ENCODE measurements at regions not wholly inside any gene's neighbourhood (a gene's known extent, or its start where the extent isn't known, plus 50 kb on each side); places are given as distances from the start of the nearest gene placed in this dataset.

DNA sequence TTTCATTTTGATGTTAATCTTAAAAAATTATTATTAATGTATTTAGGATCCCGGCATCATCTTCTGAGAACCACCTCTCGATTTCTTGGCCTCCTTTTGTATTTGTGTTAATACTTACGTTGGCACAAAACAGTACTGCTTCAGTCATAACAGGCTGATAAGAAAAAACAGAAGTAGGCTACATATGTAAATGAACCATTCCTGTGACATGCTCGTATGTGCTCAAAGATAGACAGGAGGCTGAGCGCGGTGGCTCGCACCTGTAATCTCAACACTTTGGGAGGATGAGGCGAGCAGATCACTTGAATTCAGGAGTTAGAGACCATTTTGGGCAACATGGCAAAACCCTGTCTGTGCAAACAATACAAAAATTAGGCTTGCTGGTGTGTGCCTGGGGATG lies 109.4 kb upstream of the H2AZ1 start:
- no peak for DNase-seq
- Histone ChIP-seq H3K9me3 (no peaks in the 10 kb centered on the region), H3K4me3 (no peak overlapping the region), H3K36me3 (replicated peaks in 1 of 2; ENCODE audit: insufficient read depth in 1 of 2, low read depth in 2 of 2) (no peaks in the 10 kb centered on the region), H3K27ac (no peak overlapping the region), H3K4me1 (no peaks in the 10 kb centered on the region), H3K27me3 (no peaks in the 10 kb centered on the region)
- no peak for ATAC-seq
- WGBS, 2 donors, result 83 to 89% methylated on average over 8 of the region's 8 CpGs
- intact Hi-C loops (cut with DNase I), result no loop called here
- TF ChIP-seq, protein P1, sequence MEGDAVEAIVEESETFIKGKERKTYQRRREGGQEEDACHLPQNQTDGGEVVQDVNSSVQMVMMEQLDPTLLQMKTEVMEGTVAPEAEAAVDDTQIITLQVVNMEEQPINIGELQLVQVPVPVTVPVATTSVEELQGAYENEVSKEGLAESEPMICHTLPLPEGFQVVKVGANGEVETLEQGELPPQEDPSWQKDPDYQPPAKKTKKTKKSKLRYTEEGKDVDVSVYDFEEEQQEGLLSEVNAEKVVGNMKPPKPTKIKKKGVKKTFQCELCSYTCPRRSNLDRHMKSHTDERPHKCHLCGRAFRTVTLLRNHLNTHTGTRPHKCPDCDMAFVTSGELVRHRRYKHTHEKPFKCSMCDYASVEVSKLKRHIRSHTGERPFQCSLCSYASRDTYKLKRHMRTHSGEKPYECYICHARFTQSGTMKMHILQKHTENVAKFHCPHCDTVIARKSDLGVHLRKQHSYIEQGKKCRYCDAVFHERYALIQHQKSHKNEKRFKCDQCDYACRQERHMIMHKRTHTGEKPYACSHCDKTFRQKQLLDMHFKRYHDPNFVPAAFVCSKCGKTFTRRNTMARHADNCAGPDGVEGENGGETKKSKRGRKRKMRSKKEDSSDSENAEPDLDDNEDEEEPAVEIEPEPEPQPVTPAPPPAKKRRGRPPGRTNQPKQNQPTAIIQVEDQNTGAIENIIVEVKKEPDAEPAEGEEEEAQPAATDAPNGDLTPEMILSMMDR (IDR thresholded peaks at IDR 0.05), result no peak
- TF ChIP-seq POLR2A (IDR thresholded peaks at IDR 0.05), result no peak

GRCh38 chr4:100056701-100057100 lies 106.6 kb upstream of the H2AZ1 start:
- Histone ChIP-seq H3K9me3 (no peaks in the 10 kb centered on the region), H3K4me1 (no peaks in the 10 kb centered on the region), H3K27ac (no peak overlapping the region), H3K36me3 (replicated peaks in 1 of 2; ENCODE audit: insufficient read depth in 1 of 2, low read depth in 2 of 2) (no peaks in the 10 kb centered on the region), H3K27me3 (no peaks in the 10 kb centered on the region), H3K4me3 (no peak overlapping the region)
- no peak for DNase-seq
- intact Hi-C loops (cut with DNase I), result no loop called here
- 62 to 73% methylated on average over 3 of the region's 3 CpGs for WGBS, 2 donors
- TF ChIP-seq POLR2A (IDR thresholded peaks at IDR 0.05), result no peak
- TF ChIP-seq, protein P1 (IDR thresholded peaks at IDR 0.05), result no peak
- no peak for ATAC-seq

GRCh38 chr4:100054071-100054470 lies 104.0 kb upstream of the H2AZ1 start:
- no peaks in the 10 kb centered on the region for H3K4me1 ChIP-seq
- 65 to 73% methylated on average over 3 of the region's 3 CpGs for WGBS, 2 donors
- TF ChIP-seq POLR2A (IDR thresholded peaks at IDR 0.05), result no peak
- TF ChIP-seq, protein P1 (IDR thresholded peaks at IDR 0.05), result no peak
- no peak for ATAC-seq
- intact Hi-C loops (cut with DNase I), result no loop called here
- no peaks in the 10 kb centered on the region for H3K27me3 ChIP-seq
- no peaks in the 10 kb centered on the region for H3K9me3 ChIP-seq
- no peak for DNase-seq
- no peaks in the 10 kb centered on the region for H3K36me3 ChIP-seq (replicated peaks in 1 of 2; ENCODE audit: insufficient read depth in 1 of 2, low read depth in 2 of 2)
- H3K4me3 ChIP-seq, result no peak overlapping the region
- H3K27ac ChIP-seq, result no peak overlapping the region

GRCh38 chr4:100049872-100050271 lies 99.8 kb upstream of the H2AZ1 start:
- H3K4me3 ChIP-seq, result no peak overlapping the region

DNA sequence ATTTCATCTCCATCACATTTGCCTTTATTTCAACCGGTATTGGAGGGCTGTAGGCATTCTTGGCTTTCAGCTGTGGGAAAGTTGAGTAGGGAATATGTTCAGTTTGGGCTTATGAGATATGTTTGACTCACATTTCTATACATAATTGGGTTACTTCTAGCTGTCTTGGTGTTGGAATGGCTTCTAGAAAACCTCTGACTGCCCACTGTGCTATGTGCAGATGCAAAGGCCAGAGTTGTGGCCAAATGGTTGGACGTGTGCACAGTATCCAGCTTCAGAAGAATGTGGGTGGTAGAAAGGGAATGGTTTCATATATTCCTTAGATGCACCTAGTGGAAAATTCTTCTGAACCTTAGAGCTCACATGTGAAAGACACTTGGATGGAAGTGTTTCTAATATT lies 92.6 kb upstream of the H2AZ1 start:
- ATAC-seq, result no peak
- no peak for TF ChIP-seq POLR2A (IDR thresholded peaks at IDR 0.05)
- DNase-seq, result no peak
- H3K4me3 ChIP-seq, result no peak overlapping the region
- H3K9me3 ChIP-seq, result no peaks in the 10 kb centered on the region
- WGBS, 2 donors, result 55 to 64% methylated on average over 2 of the region's 2 CpGs
- intact Hi-C loops (cut with DNase I), result no loop called here
- no peaks in the 10 kb centered on the region for H3K4me1 ChIP-seq
- no peak overlapping the region for H3K27ac ChIP-seq
- H3K27me3 ChIP-seq, result no peaks in the 10 kb centered on the region
- H3K36me3 ChIP-seq (replicated peaks in 1 of 2; ENCODE audit: insufficient read depth in 1 of 2, low read depth in 2 of 2), result no peaks in the 10 kb centered on the region

More at GRCh38 chr4:100049872-100050271, 99.8 kb upstream of the H2AZ1 start:
- intact Hi-C loops (cut with DNase I), result no loop called here
- H3K9me3 ChIP-seq, result no peaks in the 10 kb centered on the region
- no peak for DNase-seq
- H3K36me3 ChIP-seq (replicated peaks in 1 of 2; ENCODE audit: insufficient read depth in 1 of 2, low read depth in 2 of 2), result no peaks in the 10 kb centered on the region
- H3K27me3 ChIP-seq, result no peaks in the 10 kb centered on the region
- no peak overlapping the region for H3K27ac ChIP-seq
- TF ChIP-seq POLR2A (IDR thresholded peaks at IDR 0.05), result no peak
- TF ChIP-seq, protein P1 (IDR thresholded peaks at IDR 0.05), result no peak
- H3K4me1 ChIP-seq, result no peaks in the 10 kb centered on the region
- ATAC-seq, result no peak

Data from body of pancreas (tissue), 4 donors.